ENCODE measurements at regions not wholly inside any gene's neighbourhood (a gene's known extent, or its start where the extent isn't known, plus 50 kb on each side); places are given as distances from the start of the nearest gene placed in this dataset.

DNA sequence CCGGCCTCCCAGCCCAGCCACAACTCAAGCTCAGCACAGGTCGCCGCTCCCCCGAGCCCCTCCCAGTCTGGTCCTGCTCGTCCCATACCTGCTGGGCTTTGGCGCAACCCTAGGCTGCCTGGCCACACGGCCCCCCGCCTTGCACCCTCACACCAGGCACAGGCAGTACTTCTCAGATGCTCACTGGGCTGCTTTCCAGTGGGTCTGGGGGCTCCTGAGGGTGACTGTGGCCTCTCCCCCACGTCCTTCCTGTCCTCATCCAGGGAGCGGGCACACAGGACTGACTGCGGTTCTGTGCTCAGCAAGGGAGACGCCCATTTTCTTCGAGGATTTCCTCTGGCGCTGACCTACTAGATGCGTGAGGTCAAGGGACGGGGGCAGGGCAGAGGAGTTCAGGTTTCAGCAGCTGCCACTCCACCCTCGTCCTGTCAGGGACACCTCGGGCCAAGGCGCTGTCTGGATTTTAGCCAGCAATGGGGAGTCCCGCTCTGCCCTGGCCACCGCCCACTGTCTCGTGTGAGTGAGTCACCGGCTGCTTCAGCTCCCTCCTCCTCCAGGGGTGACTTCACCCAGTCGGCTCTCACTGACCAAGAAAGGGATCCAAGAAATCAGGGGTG, 115.8 kb downstream of the NPIPB11 start:
- no peaks in the 10 kb centered on the region for H3K36me3 ChIP-seq (ENCODE audit: control insufficient read depth in 2 of 2, insufficient read depth in 1 of 2, low read length in 2 of 2)
- no peak overlapping the region; the same call in 1 of the 2 replicates for H3K27ac ChIP-seq (ENCODE audit: extremely low read depth, low read depth, low read length)
- no peaks in the 10 kb centered on the region for H3K9me3 ChIP-seq (ENCODE audit: control insufficient read depth, insufficient read depth, low read depth, low read length)
- H3K4me1 ChIP-seq (ENCODE audit: control insufficient read depth, insufficient read depth, low read length): no peaks in the 10 kb centered on the region
- POLR2A ChIA-PET: no interaction called here
- CTCF ChIA-PET: no interaction called here
- no peak overlapping the region for H3K4me3 ChIP-seq (ENCODE audit: low read depth, low read length)
- TF ChIP-seq ZNF664 (tag by site-specific recombination; IDR thresholded peaks at IDR 0.05): no peak
- TF ChIP-seq ZSCAN16 (tag by site-specific recombination; IDR thresholded peaks at IDR 0.05): no peak
- TF ChIP-seq ZNF416 (tag by site-specific recombination; IDR thresholded peaks at IDR 0.05): no peak
- TF ChIP-seq SETDB1 (IDR thresholded peaks at IDR 0.05; ENCODE audit: insufficient read length, low read length): no peak
- no peak for TF ChIP-seq ZNF76 (tag by site-specific recombination; IDR thresholded peaks at IDR 0.05; ENCODE audit: borderline replicate concordance, low read depth)
- no peak for TF ChIP-seq ZNF138 (tag by site-specific recombination; IDR thresholded peaks at IDR 0.05; ENCODE audit: borderline replicate concordance)
- TF ChIP-seq ZFP41 (tag by site-specific recombination; IDR thresholded peaks at IDR 0.05; ENCODE audit: borderline replicate concordance): no peak
- TF ChIP-seq, protein P1, sequence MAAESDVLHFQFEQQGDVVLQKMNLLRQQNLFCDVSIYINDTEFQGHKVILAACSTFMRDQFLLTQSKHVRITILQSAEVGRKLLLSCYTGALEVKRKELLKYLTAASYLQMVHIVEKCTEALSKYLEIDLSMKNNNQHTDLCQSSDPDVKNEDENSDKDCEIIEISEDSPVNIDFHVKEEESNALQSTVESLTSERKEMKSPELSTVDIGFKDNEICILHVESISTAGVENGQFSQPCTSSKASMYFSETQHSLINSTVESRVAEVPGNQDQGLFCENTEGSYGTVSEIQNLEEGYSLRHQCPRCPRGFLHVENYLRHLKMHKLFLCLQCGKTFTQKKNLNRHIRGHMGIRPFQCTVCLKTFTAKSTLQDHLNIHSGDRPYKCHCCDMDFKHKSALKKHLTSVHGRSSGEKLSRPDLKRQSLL (tag by site-specific recombination; IDR thresholded peaks at IDR 0.05): no peak
- no peak for TF ChIP-seq ZNF426 (tag by site-specific recombination; IDR thresholded peaks at IDR 0.05)
- TF ChIP-seq ZNF654 (tag by site-specific recombination; IDR thresholded peaks at IDR 0.05; ENCODE audit: low read depth): no peak
- no peak for TF ChIP-seq ZNF211 (tag by site-specific recombination; IDR thresholded peaks at IDR 0.05; ENCODE audit: low read depth)
- TF ChIP-seq, protein P2, sequence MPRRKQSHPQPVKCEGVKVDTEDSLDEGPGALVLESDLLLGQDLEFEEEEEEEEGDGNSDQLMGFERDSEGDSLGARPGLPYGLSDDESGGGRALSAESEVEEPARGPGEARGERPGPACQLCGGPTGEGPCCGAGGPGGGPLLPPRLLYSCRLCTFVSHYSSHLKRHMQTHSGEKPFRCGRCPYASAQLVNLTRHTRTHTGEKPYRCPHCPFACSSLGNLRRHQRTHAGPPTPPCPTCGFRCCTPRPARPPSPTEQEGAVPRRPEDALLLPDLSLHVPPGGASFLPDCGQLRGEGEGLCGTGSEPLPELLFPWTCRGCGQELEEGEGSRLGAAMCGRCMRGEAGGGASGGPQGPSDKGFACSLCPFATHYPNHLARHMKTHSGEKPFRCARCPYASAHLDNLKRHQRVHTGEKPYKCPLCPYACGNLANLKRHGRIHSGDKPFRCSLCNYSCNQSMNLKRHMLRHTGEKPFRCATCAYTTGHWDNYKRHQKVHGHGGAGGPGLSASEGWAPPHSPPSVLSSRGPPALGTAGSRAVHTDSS (tag by site-specific recombination; IDR thresholded peaks at IDR 0.05): no peak
- TF ChIP-seq ZNF112 (tag by site-specific recombination; IDR thresholded peaks at IDR 0.05): no peak
- TF ChIP-seq ZBTB21 (tag by site-specific recombination; IDR thresholded peaks at IDR 0.05): peak; percentile 69
- TF ChIP-seq SP7 (tag by site-specific recombination; IDR thresholded peaks at IDR 0.05): peak; percentile 88
- no peak for TF ChIP-seq GLI2 (tag by site-specific recombination; IDR thresholded peaks at IDR 0.05; ENCODE audit: borderline replicate concordance, low read depth)
- TF ChIP-seq ZIC2 (tag by site-specific recombination; IDR thresholded peaks at IDR 0.05): peak; percentile 23; the same call in 1 of the 2 replicates
- no peak for TF ChIP-seq MZF1 (tag by site-specific recombination; IDR thresholded peaks at IDR 0.05; ENCODE audit: borderline replicate concordance)
- TF ChIP-seq, protein P3, sequence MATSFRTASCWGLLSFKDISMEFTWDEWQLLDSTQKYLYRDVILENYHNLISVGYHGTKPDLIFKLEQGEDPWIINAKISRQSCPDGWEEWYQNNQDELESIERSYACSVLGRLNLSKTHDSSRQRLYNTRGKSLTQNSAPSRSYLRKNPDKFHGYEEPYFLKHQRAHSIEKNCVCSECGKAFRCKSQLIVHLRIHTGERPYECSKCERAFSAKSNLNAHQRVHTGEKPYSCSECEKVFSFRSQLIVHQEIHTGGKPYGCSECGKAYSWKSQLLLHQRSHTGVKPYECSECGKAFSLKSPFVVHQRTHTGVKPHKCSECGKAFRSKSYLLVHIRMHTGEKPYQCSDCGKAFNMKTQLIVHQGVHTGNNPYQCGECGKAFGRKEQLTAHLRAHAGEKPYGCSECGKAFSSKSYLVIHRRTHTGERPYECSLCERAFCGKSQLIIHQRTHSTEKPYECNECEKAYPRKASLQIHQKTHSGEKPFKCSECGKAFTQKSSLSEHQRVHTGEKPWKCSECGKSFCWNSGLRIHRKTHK (tag by site-specific recombination; IDR thresholded peaks at IDR 0.05): no peak
- peak; percentile 48; the same call in 1 of the 2 replicates for TF ChIP-seq ZNF335 (tag by site-specific recombination; conservative IDR thresholded peaks at IDR 0.05)
- no peak for TF ChIP-seq ZNF248 (tag by site-specific recombination; IDR thresholded peaks at IDR 0.05)
- TF ChIP-seq ZNF133 (tag by site-specific recombination; IDR thresholded peaks at IDR 0.05): no peak
- no peak for TF ChIP-seq ZNF501 (tag by site-specific recombination; IDR thresholded peaks at IDR 0.05)
- TF ChIP-seq, protein P4, sequence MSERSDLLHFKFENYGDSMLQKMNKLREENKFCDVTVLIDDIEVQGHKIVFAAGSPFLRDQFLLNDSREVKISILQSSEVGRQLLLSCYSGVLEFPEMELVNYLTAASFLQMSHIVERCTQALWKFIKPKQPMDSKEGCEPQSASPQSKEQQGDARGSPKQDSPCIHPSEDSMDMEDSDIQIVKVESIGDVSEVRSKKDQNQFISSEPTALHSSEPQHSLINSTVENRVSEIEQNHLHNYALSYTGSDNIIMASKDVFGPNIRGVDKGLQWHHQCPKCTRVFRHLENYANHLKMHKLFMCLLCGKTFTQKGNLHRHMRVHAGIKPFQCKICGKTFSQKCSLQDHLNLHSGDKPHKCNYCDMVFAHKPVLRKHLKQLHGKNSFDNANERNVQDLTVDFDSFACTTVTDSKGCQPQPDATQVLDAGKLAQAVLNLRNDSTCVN (tag by site-specific recombination; optimal IDR thresholded peaks at IDR 0.05): peak; percentile 22
- peak; percentile 90 for TF ChIP-seq ZNF629 (tag by site-specific recombination; IDR thresholded peaks at IDR 0.05)
- TF ChIP-seq REPIN1 (tag by site-specific recombination; IDR thresholded peaks at IDR 0.05; ENCODE audit: low read depth): no peak
- TF ChIP-seq, protein P5, sequence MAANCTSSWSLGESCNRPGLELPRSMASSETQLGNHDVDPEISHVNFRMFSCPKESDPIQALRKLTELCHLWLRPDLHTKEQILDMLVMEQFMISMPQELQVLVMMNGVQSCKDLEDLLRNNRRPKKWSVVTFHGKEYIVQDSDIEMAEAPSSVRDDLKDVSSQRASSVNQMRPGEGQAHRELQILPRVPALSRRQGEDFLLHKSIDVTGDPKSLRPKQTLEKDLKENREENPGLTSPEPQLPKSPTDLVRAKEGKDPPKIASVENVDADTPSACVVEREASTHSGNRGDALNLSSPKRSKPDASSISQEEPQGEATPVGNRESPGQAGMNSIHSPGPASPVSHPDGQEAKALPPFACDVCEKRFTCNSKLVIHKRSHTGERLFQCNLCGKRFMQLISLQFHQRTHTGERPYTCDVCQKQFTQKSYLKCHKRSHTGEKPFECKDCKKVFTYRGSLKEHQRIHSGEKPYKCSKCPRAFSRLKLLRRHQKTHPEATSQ (tag by site-specific recombination; IDR thresholded peaks at IDR 0.05): no peak
- TF ChIP-seq ZBTB8A (tag by site-specific recombination; IDR thresholded peaks at IDR 0.05): no peak
- TF ChIP-seq ZNF473 (tag by site-specific recombination; IDR thresholded peaks at IDR 0.05): no peak
- peak; percentile 87 for TF ChIP-seq ZEB2 (tag by site-specific recombination; IDR thresholded peaks at IDR 0.05)
- no peak for TF ChIP-seq ZNF677 (tag by site-specific recombination; IDR thresholded peaks at IDR 0.05)
- no peak for TF ChIP-seq ZNF624 (tag by site-specific recombination; IDR thresholded peaks at IDR 0.05)
- TF ChIP-seq ZBTB17 (tag by site-specific recombination; IDR thresholded peaks at IDR 0.05): peak; percentile 74
